Spinal cord (tissue), 9 donors: ENCODE measurements at regions not wholly inside any gene's neighbourhood (a gene's known extent, or its start where the extent isn't known, plus 50 kb on each side); places are given as distances from the start of the nearest gene placed in this dataset.

Source experiments
- DNase-seq, 6 donors: peaks; one replicate each; pipeline versions ENCODE4 v3.0.0 to v3.0.0-alpha.2; 2013 to 2015; ENCODE audit warnings: low spot score in 6 of 6, low read depth in 4 of 6
- H3K27ac ChIP-seq: one replicate; pipeline ENCODE4 v1.5.1; 2013; ENCODE audit warnings: low read depth, low read length, control low read depth
- H3K27me3 ChIP-seq: one replicate; pipeline ENCODE4 v1.6.1; 2013; ENCODE audit warnings: low read length; ENCODE audit not compliant: control insufficient read depth, insufficient read depth
- H3K36me3 ChIP-seq: one replicate; pipeline ENCODE4 v1.6.1; 2013; ENCODE audit warnings: low read length; ENCODE audit not compliant: control insufficient read depth, insufficient read depth
- H3K4me1 ChIP-seq: one replicate; pipeline ENCODE4 v1.6.1; 2013; ENCODE audit warnings: low read length; ENCODE audit not compliant: control insufficient read depth, insufficient read depth
- H3K4me3 ChIP-seq: one replicate; pipeline ENCODE4 v1.5.1; 2013; ENCODE audit warnings: low read depth, low read length, control low read depth
- H3K9me3 ChIP-seq: one replicate; pipeline ENCODE4 v1.6.1; 2013; ENCODE audit warnings: low read length; ENCODE audit not compliant: control insufficient read depth, insufficient read depth
- WGBS: methylation state at CpG from one replicate; pipeline ENCODE4 v1.1.5; 2013; ENCODE audit warnings: missing lambda C conversion rate; ENCODE audit not compliant: insufficient coverage; 5-methylcytosine and 5-hydroxymethylcytosine counted together
- donor health status: healthy.

GRCh38 chr19:28977826-28978225 lies 235.1 kb downstream of the UQCRFS1 start:
- DNase-seq = no peak
- no peaks in the 10 kb centered on the region for H3K27me3 ChIP-seq
- no peaks in the 10 kb centered on the region for H3K9me3 ChIP-seq
- H3K4me3 ChIP-seq = no peak overlapping the region
- WGBS = 83% methylated on average over 1 of the region's 5 CpGs
- H3K4me1 ChIP-seq = no peaks in the 10 kb centered on the region
- H3K36me3 ChIP-seq = no peaks in the 10 kb centered on the region
- H3K27ac ChIP-seq = no peak overlapping the region

GRCh38 chr19:28972058-28972852 lies 240.7 kb downstream of the UQCRFS1 start:
- no peaks in the 10 kb centered on the region for H3K36me3 ChIP-seq
- 83% methylated on average over 3 of the region's 4 CpGs for WGBS

GRCh38 chr19:28971513-28971912 lies 241.4 kb downstream of the UQCRFS1 start:
- H3K27ac ChIP-seq = no peak overlapping the region
- 100% methylated on average over 1 of the region's 2 CpGs for WGBS
- no peak for DNase-seq
- H3K4me3 ChIP-seq = no peak overlapping the region
- no peaks in the 10 kb centered on the region for H3K9me3 ChIP-seq
- H3K36me3 ChIP-seq = no peaks in the 10 kb centered on the region
- H3K4me1 ChIP-seq = peaks cover 10% of the 10 kb centered on the region
- no peaks in the 10 kb centered on the region for H3K27me3 ChIP-seq

More at GRCh38 chr19:28972058-28972852, 240.7 kb downstream of the UQCRFS1 start:
- Histone ChIP-seq H3K9me3 (no peaks in the 10 kb centered on the region), H3K27me3 (no peaks in the 10 kb centered on the region), H3K27ac (no peak overlapping the region), H3K4me3 (no peak overlapping the region), H3K4me1 (peaks cover 10% of the 10 kb centered on the region)
- DNase-seq = peak in 1 of 6 donors; percentile 26

- WGBS = 41% methylated on average over 4 of the region's 6 CpGs
- peak in 2 of 6 donors; percentile 8 to 53 for DNase-seq
- Histone ChIP-seq H3K36me3 (no peaks in the 10 kb centered on the region), H3K4me3 (no peak overlapping the region), H3K27me3 (no peaks in the 10 kb centered on the region), H3K4me1 (peaks cover 10% of the 10 kb centered on the region), H3K9me3 (no peaks in the 10 kb centered on the region), H3K27ac (no peak overlapping the region)
Measured at GRCh38 chr19:28971049-28971448, 241.9 kb downstream of the UQCRFS1 start.

- H3K36me3 ChIP-seq = no peaks in the 10 kb centered on the region
- 92% methylated on average over 2 of the region's 2 CpGs for WGBS
- no peak for DNase-seq
- H3K4me3 ChIP-seq = no peak overlapping the region
- H3K4me1 ChIP-seq = peaks cover 10% of the 10 kb centered on the region
- no peaks in the 10 kb centered on the region for H3K27me3 ChIP-seq
- no peak overlapping the region for H3K27ac ChIP-seq
- no peaks in the 10 kb centered on the region for H3K9me3 ChIP-seq
Measured at GRCh38 chr19:28968721-28969120, 244.2 kb downstream of the UQCRFS1 start.

GRCh38 chr19:28966737-28967399 lies 246.1 kb downstream of the UQCRFS1 start:
- Histone ChIP-seq H3K36me3 (no peaks in the 10 kb centered on the region), H3K4me3 (no peak overlapping the region), H3K4me1 (peaks cover 7% of the 10 kb centered on the region), H3K27ac (no peak overlapping the region), H3K27me3 (no peaks in the 10 kb centered on the region), H3K9me3 (no peaks in the 10 kb centered on the region)
- peak in 1 of 6 donors; percentile 52 for DNase-seq
- 82% methylated on average over 5 of the region's 8 CpGs for WGBS

- Histone ChIP-seq H3K9me3 (no peaks in the 10 kb centered on the region), H3K4me1 (no peaks in the 10 kb centered on the region), H3K27me3 (no peaks in the 10 kb centered on the region), H3K36me3 (no peaks in the 10 kb centered on the region), H3K27ac (no peak overlapping the region), H3K4me3 (no peak overlapping the region)
- no peak for DNase-seq
- WGBS = 43% methylated on average over 1 of the region's 2 CpGs
Measured at GRCh38 chr19:28964500-28964899, 248.5 kb downstream of the UQCRFS1 start.

- 83% methylated on average over 1 of the region's 7 CpGs for WGBS
- Histone ChIP-seq H3K27ac (no peak overlapping the region), H3K4me3 (no peak overlapping the region), H3K36me3 (no peaks in the 10 kb centered on the region), H3K27me3 (no peaks in the 10 kb centered on the region), H3K9me3 (no peaks in the 10 kb centered on the region), H3K4me1 (no peaks in the 10 kb centered on the region)
- no peak for DNase-seq
Measured at GRCh38 chr19:28963486-28964250, 249.3 kb downstream of the UQCRFS1 start.

GRCh38 chr19:28961772-28962500 lies 251.0 kb downstream of the UQCRFS1 start:
- Histone ChIP-seq H3K9me3 (no peaks in the 10 kb centered on the region), H3K4me1 (no peaks in the 10 kb centered on the region), H3K36me3 (no peaks in the 10 kb centered on the region), H3K27me3 (no peaks in the 10 kb centered on the region), H3K4me3 (no peak overlapping the region), H3K27ac (no peak overlapping the region)
- no peak for DNase-seq
- WGBS = no CpG with 5 or more reads among the region's 1 CpG
